ENCODE measurements at regions not wholly inside any gene's neighbourhood (a gene's known extent, or its start where the extent isn't known, plus 50 kb on each side); places are given as distances from the start of the nearest gene placed in this dataset.

GRCh38 chr3:178482981-178483380 lies 53.3 kb upstream of the KCNMB2 start:
- DNase-seq (ENCODE audit: low read depth) = peak; percentile 79
- in situ Hi-C loops (cut with HindIII; ENCODE audit: low pct_unique_long_range_greater_than_20kb, low sequenced_read_pairs) = no loop called here

- DNase-seq (ENCODE audit: low read depth) = no peak
Observed at GRCh38 chr3:178483704-178484103, 52.5 kb upstream of the KCNMB2 start.

GRCh38 chr3:178485756-178486155 lies 50.5 kb upstream of the KCNMB2 start:
- in situ Hi-C loops (cut with HindIII; ENCODE audit: low pct_unique_long_range_greater_than_20kb, low sequenced_read_pairs) = no loop called here
- no peak for DNase-seq (ENCODE audit: low read depth)

More at GRCh38 chr3:178483704-178484103, 52.5 kb upstream of the KCNMB2 start:
- in situ Hi-C loops (cut with HindIII; ENCODE audit: low pct_unique_long_range_greater_than_20kb, low sequenced_read_pairs) = no loop called here

All from Caki2 (cell line).